HG03571 (cell line): ENCODE measurements at regions not wholly inside any gene's neighbourhood (a gene's known extent, or its start where the extent isn't known, plus 50 kb on each side); places are given as distances from the start of the nearest gene placed in this dataset.
"Not testable (repeated sequence)": the region's sequence is repeated elsewhere in the genome, so short reads cannot be mapped to it uniquely, and the experiment has no call there.

Source experiments
- ATAC-seq: cut with Tn5 transposase; IDR thresholded peaks from one replicate; pipeline ENCODE4 v1.9.1; 2021; ENCODE audit not compliant: unreplicated experiment

GRCh38 chr4:81375745-81376144, 96.0 kb downstream of the RASGEF1B start:
- no peak for ATAC-seq

- no peak for ATAC-seq
These were observed 101.8 kb downstream of the RASGEF1B start for GRCh38 chr4:81369886-81370285.

DNA sequence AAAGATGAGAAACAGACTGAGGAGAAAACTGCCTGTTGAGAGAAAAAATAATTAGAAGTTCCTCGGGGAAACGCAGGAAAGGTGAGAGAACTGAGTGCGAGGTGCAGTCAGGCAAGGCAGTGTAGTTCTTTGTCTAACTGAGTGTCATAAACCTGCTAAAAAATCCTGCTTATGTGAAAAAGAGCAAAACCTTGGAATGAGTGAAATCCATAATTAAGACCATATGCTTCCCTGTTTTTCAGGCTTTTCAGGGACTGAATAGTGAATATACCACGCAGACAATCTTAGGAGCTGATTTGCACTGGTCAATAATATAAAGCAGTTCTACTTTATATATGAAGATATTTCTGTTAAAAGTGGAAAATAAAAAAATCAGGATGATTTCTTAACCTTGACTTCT, 104.9 kb downstream of the RASGEF1B start:
- ATAC-seq: no peak

GRCh38 chr4:81360737-81361136, 111.0 kb downstream of the RASGEF1B start:
- no peak for ATAC-seq

GRCh38 chr4:81359207-81359606, 112.5 kb downstream of the RASGEF1B start:
- no peak for ATAC-seq

- no peak for ATAC-seq
These were observed 113.6 kb downstream of the RASGEF1B start for GRCh38 chr4:81358154-81358553.

DNA sequence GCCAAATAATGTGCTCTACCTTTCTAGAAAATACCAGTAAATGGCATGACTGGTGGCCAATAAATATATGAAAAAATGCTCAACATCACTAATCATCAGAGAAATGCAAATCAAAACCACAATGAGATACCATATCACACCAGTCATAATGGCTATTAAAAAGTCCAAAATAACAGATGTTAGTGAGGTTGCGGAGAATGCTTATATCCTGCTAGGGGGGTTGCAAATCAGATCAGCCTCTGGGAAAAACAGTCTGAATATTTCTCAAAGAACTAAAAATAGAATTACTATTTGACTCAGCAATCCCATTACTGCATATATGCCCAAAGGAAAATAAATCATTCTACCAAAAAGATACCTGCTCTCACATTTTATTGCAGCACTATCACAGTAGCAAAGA, 115.1 kb downstream of the RASGEF1B start:
- ATAC-seq: no peak

DNA sequence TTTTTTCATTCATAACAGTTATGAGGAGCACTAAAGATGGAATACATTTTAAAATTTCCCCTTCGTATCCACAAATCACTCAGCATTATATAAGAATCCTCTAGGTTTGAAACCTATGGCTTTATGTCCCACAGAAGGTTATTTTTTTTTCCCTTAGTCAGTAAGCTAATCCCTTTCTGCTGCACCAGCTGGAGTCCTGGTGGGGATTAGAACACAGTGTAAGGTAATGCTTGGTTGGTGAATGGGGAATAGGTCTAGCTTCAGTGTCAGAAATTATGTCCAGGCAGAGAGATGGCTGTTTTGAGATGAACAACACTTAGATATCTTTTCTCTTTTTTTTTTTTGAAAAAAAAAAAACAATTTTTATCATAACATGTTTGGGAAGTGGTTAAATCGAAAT, 116.6 kb downstream of the RASGEF1B start:
- no peak for ATAC-seq

GRCh38 chr4:81353861-81354260, 117.8 kb downstream of the RASGEF1B start:
- ATAC-seq: no peak

DNA sequence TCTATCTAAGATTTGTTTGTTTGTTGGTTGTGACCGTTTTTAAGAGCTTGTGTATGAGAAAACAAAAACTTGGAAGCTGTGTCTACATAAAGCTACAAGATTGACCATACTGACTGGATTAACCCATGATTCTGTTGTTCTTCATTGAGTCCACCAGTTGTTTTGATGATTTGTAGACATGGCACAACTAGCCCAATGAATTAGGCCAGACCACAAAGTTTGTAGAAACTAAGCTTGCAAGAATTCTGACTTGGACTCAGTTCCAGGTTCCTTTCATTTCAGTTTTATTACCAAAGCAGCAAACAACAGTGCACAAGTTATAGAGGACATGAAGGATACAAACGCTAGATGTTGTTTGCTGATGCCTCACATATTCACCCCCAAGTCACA, 119.3 kb downstream of the RASGEF1B start:
- ATAC-seq: no peak

DNA sequence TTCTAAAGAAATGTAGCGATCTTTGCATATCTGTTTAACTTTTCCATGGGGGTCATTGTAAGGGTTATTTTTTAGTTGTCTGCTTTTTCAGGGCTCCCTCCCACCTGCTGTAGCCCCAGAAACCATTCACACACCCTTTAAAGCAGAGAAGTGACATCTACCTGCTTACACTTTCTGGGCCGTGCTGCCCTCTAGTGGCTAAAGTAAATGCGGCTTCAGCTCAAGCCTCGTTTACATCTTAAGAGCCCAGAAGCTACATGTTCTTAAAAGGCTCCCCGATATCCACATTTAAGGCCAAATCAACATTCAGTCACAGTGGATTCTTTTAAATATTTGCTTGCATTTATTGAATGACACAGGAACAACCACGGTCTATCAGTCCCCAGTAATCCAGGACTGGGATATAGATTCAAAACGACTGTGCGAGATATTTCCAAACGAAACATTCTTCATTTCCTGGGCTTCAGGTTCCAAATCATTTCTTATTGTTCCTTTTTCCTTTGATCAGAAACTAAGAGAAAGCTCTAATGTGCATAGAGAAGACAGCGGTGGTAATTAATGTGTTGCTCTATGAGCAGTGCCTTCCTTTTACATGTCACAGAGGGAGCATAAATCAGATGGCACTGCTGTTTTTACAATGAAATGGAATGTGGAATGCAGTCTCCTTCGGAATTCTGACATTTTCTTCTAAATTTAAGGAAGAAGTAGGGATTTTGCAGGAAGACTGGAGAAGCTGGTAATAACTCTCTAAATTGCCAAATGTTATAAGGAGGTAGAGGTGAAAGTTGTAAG, 119.9 kb downstream of the RASGEF1B start:
- peak; percentile 89 for ATAC-seq

DNA sequence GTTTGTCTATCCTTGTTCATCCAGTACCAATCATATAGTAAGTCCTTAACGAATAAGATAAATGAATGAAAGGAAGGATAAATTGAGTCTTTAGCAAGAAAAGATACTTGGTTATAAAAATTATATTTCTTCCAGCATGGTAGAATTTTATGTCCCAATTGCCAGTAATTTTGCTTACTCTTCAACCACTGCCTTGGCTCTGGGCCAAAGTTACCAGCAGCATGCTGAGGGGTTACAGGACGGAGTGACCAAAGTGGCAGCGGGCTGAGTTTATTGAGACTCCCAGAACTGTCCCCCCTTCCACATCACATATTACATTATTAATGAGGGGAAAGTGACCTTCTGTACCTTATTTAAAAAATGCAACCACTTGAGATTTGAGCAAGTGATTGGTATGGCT, 121.7 kb downstream of the RASGEF1B start:
- no peak for ATAC-seq

GRCh38 chr4:81348778-81349094, 123.0 kb downstream of the RASGEF1B start:
- no peak for ATAC-seq

DNA sequence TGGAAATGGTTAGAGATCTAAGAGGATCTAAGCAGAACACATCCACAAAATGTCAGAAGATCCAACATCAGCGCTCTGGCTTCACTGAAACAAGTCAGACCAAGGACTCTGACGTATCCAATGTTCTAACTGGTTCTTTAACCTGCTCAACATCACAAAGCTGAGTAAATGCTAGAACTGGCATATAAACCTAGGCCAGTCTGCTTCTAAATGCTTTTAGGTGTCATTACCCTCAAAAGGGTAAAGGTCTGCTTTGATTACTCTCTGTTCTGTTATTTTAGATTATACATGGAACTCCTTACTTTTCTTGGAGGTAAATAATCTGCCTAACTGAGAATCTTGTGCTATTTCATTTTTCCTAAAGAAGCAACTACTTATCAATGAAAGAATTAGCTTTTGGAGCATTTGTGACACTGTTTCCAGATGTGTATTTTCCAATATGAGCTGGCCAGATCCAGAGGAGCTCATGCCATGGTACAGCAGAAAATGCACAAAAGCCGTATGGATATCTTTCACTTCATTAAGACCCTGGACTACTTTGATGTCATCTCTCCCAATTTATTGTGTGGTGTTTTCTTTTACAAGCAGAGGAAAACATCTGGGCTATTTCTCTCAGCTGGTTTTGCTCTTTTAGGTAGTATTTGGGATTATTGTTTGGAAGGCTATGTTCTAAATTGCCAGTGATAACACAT, 123.5 kb downstream of the RASGEF1B start:
- ATAC-seq: no peak

- ATAC-seq: no peak
These were observed 125.0 kb downstream of the RASGEF1B start for GRCh38 chr4:81346719-81347118.

GRCh38 chr4:81343536-81343935, 128.2 kb downstream of the RASGEF1B start:
- no peak for ATAC-seq

GRCh38 chr4:81343046-81343445, 128.0 kb upstream of the PRKG2 start:
- no peak for ATAC-seq

DNA sequence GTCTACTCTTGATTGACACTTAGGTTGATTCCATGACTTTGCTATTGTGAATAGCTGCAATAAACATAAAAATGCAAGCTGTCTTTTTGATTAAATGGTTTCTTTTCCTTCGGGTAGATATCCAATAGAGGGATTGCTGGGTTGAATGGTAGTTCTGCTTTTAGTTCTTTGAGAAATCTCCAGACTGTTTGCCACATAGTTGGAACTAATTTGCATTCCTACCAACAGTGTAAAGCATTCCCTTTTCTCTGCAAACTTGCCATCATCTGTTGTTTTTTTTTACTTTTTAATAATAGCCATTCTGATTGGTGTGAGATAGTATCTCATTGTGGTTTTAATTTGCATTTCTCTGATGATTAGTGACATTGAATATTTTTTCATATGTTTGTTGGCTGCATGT, 122.2 kb upstream of the PRKG2 start:
- ATAC-seq: no peak

DNA sequence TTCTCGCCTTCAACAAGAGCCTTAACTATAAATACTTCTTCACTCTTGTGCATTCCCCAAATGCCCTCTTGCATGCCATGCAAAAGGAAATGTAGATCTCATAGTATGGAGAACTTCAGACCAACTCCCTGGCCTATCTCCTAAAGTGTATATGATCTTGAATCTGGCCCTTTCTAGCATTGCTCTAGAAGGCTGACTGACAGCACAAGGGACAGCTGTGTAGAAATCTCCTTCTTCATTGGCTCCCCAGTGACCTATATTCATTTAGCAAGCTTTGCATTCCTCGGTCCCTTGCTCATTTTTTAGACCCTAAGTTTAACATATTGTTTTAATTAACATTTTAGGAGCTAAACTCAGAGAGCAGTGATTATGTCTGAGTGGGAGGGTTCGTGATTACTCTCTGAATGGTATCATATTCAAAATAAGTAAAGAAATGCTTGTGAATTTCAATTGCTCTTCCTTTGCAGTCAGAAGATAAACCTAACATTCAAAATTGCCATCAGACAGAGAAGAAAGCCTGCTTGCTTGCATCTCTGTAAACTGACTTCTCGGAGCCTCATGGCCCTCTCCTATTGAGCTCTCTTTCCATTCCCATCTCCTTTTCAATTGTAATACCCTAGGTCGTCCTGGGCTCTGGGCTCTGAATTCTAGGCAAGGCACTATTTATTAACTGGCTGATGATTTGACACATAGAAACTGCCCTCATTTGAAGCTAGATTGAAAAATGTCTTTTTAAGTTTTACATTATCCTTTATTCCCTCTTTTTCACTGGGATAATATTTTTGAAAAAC, 120.3 kb upstream of the PRKG2 start:
- ATAC-seq: no peak

DNA sequence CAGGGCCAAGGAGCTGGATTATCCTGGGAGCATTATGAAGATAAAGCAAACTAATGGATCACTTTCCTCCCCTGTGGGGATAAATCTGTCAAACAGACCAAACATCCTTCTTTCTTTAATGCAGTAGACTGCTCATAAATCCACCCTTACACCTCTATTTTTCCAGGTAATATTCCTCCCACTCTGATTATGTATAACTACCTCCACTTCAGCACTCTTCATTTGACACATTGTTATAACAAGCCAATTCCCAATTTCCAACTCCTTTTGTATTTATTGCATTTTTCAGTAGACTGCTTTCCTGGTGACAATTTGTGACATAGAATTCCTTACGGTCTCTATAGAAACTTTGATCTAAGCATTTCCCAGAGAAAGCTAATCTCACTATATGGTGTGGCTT, 115.0 kb upstream of the PRKG2 start:
- no peak for ATAC-seq

DNA sequence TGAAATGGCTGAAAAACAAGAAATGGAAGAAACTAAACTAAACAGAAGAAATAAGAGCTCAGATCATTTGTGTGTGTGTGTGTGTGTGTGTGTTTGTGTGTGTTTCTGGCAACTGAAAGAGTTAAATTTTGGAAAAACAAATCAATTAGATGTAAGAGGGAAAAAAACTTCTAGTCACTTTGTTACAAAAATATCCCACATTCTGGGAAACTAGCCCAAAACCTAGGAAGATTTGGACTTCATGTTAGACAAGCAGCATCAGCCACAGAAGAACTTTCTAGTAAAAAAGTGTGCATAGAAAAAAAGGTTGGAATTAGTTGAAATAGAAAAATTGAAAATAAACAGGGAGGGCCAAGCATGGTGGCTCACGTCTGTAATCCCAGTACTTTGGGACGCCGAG, 111.6 kb upstream of the PRKG2 start:
- ATAC-seq: no peak

DNA sequence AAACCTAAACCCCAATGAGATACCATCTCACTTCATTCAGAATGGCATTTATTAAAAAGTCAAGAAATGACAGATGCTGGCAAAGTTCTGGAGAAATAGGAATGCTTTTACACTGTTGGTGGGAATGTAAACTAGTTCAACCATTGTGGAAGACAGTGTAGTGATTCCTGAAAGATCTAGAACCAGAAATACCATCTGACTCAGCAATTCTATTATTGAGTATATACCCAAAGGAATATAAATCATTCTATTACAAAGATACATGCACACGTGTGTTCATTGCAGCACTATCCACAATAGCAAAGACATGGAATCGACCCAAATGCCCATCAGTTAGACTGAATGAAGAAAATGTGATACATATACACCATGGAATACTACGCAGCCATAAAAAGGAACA, 109.6 kb upstream of the PRKG2 start:
- not testable (repeated sequence) for ATAC-seq
